OCI-LY7 (cell line): ENCODE measurements at regions not wholly inside any gene's neighbourhood (a gene's known extent, or its start where the extent isn't known, plus 50 kb on each side); places are given as distances from the start of the nearest gene placed in this dataset.

ENCODE experiments used
- BruUV-seq: library from RNA; stranded (reverse); fragments of 400-500 nt; replicated peaks from 2 replicates; lab custom pipeline; 2021; lab: Mats Ljungman, UMichigan
- CTCF ChIA-PET: fragments of 300-600 bp; sonication (Branson Sonifier 250); formaldehyde crosslinking; loops from one replicate; lab custom pipeline; 2022; ENCODE audit warnings: antibody characterized with exemption; ENCODE audit not compliant: unreplicated experiment; lab: Charles Lee
- POLR2A ChIA-PET: fragments of 300-600 bp; sonication (Branson Sonifier 250); formaldehyde crosslinking; loops from one replicate; lab custom pipeline; 2022; ENCODE audit warnings: antibody characterized with exemption; lab: Charles Lee
- DNase-seq: peaks from one replicate; pipeline ENCODE4 v3.0.0-alpha.2; 2015; ENCODE audit warnings: low spot score
- H2AFZ ChIP-seq: fragments of 200-600 bp; sonication (generic), shearing (Covaris generic); 2 replicates; pipeline ENCODE4 v1.6.1; 2014; ENCODE audit warnings: mild to moderate bottlenecking, antibody characterized with exemption, low read length, moderate library complexity
- H3K27ac ChIP-seq: fragments of 200-600 bp; sonication (generic); 2 replicates; pipeline ENCODE4 v1.5.1; 2014; ENCODE audit warnings: mixed run types, low read depth, mild to moderate bottlenecking, moderate library complexity, low read length, inconsistent platforms; ENCODE audit not compliant: poor library complexity, severe bottlenecking
- H3K36me3 ChIP-seq: fragments of 200-600 bp; sonication (generic); 2 replicates; pipeline ENCODE4 v1.6.1; 2014; ENCODE audit warnings: mild to moderate bottlenecking, antibody characterized with exemption, low read length, moderate library complexity, mixed read lengths; ENCODE audit not compliant: insufficient read depth
- H3K4me1 ChIP-seq: fragments of 200-600 bp; sonication (generic); 2 replicates; pipeline ENCODE4 v1.5.1; 2014; ENCODE audit warnings: mild to moderate bottlenecking, low read length; ENCODE audit not compliant: insufficient read depth, poor library complexity, severe bottlenecking
- H3K4me2 ChIP-seq: fragments of 200-600 bp; sonication (generic); 2 replicates; pipeline ENCODE4 v1.6.1; 2014; ENCODE audit warnings: mild to moderate bottlenecking, low read length
- H3K4me3 ChIP-seq: fragments of 200-600 bp; sonication (generic); 2 replicates; pipeline ENCODE4 v1.5.1; 2014; ENCODE audit warnings: mild to moderate bottlenecking, low read depth, low read length; ENCODE audit not compliant: poor library complexity, severe bottlenecking
- H3K79me2 ChIP-seq: fragments of 200-600 bp; sonication (generic); 2 replicates; pipeline ENCODE4 v1.6.1; 2016; ENCODE audit warnings: low read depth, mild to moderate bottlenecking, low read length, moderate library complexity, mixed read lengths; ENCODE audit not compliant: insufficient read depth
- H3K9me2 ChIP-seq: fragments of 200-600 bp; sonication (generic); 2 replicates; pipeline ENCODE4 v1.6.1; 2016; ENCODE audit warnings: mild to moderate bottlenecking, low read length, mixed read lengths; ENCODE audit not compliant: insufficient read depth
- H3K9me3 ChIP-seq: fragments of 200-600 bp; sonication (generic); 2 replicates; pipeline ENCODE4 v1.6.1; 2014; ENCODE audit warnings: mild to moderate bottlenecking, mixed run types, low read length, mixed read lengths
- H4K20me1 ChIP-seq: fragments of 200-600 bp; sonication (generic); 2 replicates; pipeline ENCODE4 v1.6.1; 2014; ENCODE audit warnings: mild to moderate bottlenecking, antibody characterized with exemption, low read length, moderate library complexity, mixed read lengths; ENCODE audit not compliant: insufficient read depth
- EZH2phosphoT487 ChIP-seq: fragments of 200-600 bp; sonication (generic); IDR thresholded peaks from 2 replicates; pipeline ENCODE4 v1.6.1; 2018; ENCODE audit warnings: low read depth, borderline replicate concordance, mild to moderate bottlenecking, mixed run types, antibody characterized with exemption, low read length, moderate library complexity, mixed read lengths
- intact Hi-C: fragments of 100-400 bp; cut with micrococcal nuclease; formaldehyde crosslinking; loops from one replicate; pipeline ENCODE4 v1.10.0; 2022; ENCODE audit not compliant: unreplicated experiment
- TF ChIP-seq, protein P1 (sequence below): fragments of 200-600 bp; sonication (generic); conservative IDR thresholded peaks from 2 replicates; pipeline ENCODE4 v1.5.1; 2014; ENCODE audit warnings: mild to moderate bottlenecking, antibody characterized with exemption, low read length, moderate library complexity, mixed read lengths

DNA sequence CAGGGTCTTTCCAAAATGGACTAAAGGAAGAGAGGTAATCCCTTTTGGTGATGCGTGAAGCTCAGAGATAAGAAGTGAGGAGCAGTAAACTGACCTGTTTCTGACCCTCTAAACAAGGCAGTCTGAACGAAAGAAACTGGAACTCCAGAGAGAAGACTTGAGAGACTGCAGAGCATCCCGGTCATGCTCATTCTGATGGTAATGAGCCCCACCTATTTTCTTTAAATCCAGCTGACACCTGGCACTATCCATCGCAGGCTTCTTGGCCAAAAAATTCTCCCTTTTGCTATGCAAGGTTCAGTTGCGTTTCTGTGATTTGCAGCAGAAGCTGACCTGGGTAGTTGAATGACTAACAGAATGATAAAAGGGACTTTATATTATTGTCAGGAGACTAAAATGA lies 105.9 kb upstream of the KCNK2 start:
- intact Hi-C loops, result no loop called here
- H3K9me3 ChIP-seq, result no peaks in the 10 kb centered on the region
- no peak overlapping the region for H2AFZ ChIP-seq
- TF ChIP-seq, protein P1, sequence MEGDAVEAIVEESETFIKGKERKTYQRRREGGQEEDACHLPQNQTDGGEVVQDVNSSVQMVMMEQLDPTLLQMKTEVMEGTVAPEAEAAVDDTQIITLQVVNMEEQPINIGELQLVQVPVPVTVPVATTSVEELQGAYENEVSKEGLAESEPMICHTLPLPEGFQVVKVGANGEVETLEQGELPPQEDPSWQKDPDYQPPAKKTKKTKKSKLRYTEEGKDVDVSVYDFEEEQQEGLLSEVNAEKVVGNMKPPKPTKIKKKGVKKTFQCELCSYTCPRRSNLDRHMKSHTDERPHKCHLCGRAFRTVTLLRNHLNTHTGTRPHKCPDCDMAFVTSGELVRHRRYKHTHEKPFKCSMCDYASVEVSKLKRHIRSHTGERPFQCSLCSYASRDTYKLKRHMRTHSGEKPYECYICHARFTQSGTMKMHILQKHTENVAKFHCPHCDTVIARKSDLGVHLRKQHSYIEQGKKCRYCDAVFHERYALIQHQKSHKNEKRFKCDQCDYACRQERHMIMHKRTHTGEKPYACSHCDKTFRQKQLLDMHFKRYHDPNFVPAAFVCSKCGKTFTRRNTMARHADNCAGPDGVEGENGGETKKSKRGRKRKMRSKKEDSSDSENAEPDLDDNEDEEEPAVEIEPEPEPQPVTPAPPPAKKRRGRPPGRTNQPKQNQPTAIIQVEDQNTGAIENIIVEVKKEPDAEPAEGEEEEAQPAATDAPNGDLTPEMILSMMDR, result no peak
- no peak for TF ChIP-seq EZH2phosphoT487
- H3K36me3 ChIP-seq, result no peaks in the 10 kb centered on the region
- CTCF ChIA-PET, result no interaction called here
- H3K9me2 ChIP-seq, result no peaks in the 10 kb centered on the region
- H3K4me3 ChIP-seq, result no peak overlapping the region
- no peaks in the 10 kb centered on the region for H4K20me1 ChIP-seq
- DNase-seq, result no peak
- H3K4me1 ChIP-seq, result no peaks in the 10 kb centered on the region
- no peaks in the 10 kb centered on the region for H3K79me2 ChIP-seq
- no peak overlapping the region for H3K4me2 ChIP-seq
- no TSS peak for BruUV-seq
- POLR2A ChIA-PET, result no interaction called here
- H3K27ac ChIP-seq, result no peak overlapping the region

DNA sequence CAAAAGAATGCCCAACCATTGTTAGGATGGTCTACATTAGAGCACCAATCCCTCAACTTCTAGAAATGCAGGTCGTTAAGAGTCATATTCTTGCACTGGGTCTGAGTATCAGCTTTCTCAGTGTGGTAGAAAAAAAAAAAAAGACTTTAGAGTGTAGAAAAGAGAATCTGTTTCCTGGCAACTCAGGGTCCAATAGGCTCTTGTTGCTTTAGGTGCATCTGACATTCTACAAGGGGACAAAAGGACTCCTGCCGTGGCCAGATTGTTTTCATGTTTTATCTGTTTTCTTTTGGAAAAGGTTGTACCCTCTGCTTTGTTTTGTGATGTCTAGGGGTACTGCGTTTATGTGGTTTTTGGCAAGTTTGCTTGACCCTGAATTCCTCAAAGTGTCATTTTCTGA lies 105.4 kb upstream of the KCNK2 start:
- no peak for DNase-seq
- Histone ChIP-seq H4K20me1 (no peaks in the 10 kb centered on the region), H3K4me1 (no peaks in the 10 kb centered on the region), H2AFZ (no peak overlapping the region), H3K4me2 (no peak overlapping the region), H3K27ac (no peak overlapping the region), H3K4me3 (no peak overlapping the region), H3K9me3 (no peaks in the 10 kb centered on the region), H3K9me2 (no peaks in the 10 kb centered on the region), H3K36me3 (no peaks in the 10 kb centered on the region), H3K79me2 (no peaks in the 10 kb centered on the region)
- no TSS peak for BruUV-seq
- intact Hi-C loops, result no loop called here
- POLR2A ChIA-PET, result no interaction called here
- TF ChIP-seq, protein P1, result no peak
- TF ChIP-seq EZH2phosphoT487, result no peak
- CTCF ChIA-PET, result no interaction called here

DNA sequence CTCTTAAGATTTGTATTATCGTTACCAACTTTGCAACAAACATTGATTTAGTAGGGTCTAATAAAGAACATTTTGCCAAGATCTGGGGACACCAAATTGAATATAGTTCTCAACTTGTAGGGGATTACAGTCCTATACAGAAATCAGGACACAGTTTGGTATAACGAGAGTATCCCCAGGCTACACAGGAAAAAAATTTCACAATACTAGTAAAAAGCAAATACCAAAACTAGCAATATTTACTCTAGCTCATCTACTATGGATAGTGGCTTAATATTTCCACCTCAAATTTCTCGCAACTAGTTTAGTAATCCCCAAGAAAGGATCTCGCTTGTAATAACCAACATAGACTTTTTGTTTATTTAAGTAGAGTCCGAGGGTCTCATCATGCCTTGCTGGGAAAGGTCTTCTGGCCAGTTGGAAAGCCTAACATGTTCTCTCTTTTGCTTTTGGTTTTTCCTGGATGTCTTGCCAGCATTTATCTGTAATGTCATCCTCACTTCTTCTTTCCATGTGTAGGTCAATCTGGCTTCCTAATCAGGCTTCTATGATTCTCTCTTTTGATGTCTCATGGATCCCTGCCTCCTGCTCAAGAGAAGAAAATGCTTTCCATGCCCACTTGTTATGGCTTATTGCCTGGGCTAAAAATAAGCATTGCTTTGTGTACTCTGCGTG lies 104.7 kb upstream of the KCNK2 start:
- Histone ChIP-seq H3K36me3 (no peaks in the 10 kb centered on the region), H3K4me1 (no peaks in the 10 kb centered on the region), H3K4me3 (no peak overlapping the region), H2AFZ (no peak overlapping the region), H3K79me2 (no peaks in the 10 kb centered on the region), H4K20me1 (no peaks in the 10 kb centered on the region), H3K27ac (no peak overlapping the region), H3K9me2 (no peaks in the 10 kb centered on the region), H3K9me3 (no peaks in the 10 kb centered on the region), H3K4me2 (no peak overlapping the region)
- ChIA-PET POLR2A (no interaction called here), CTCF (no interaction called here)
- intact Hi-C loops, result no loop called here
- no peak for DNase-seq
- no TSS peak for BruUV-seq
- TF ChIP-seq, protein P1, result no peak
